ENCODE measurements at regions not wholly inside any gene's neighbourhood (a gene's known extent, or its start where the extent isn't known, plus 50 kb on each side); places are given as distances from the start of the nearest gene placed in this dataset.

- Histone ChIP-seq H3K4me1 (ENCODE audit: low read length) (no peaks in the 10 kb centered on the region), H3K27ac (ENCODE audit: low read length) (no peak overlapping the region), H2AFZ (ENCODE audit: low read length) (no peak overlapping the region), H3K9ac (ENCODE audit: low read length) (no peak overlapping the region), H3K79me2 (ENCODE audit: low read length) (no peaks in the 10 kb centered on the region), H3K27me3 (replicated peaks; ENCODE audit: insufficient read depth, low read length) (no peaks in the 10 kb centered on the region), H3K36me3 (replicated peaks; ENCODE audit: insufficient read depth, low read length) (no peaks in the 10 kb centered on the region), H3F3A (ENCODE audit: insufficient read depth, low read length) (no peaks in the 10 kb centered on the region), H3K9me3 (replicated peaks; ENCODE audit: insufficient read depth, low read length) (no peaks in the 10 kb centered on the region), H3K4me3 (ENCODE audit: low read length) (no peak overlapping the region), H3K4me2 (ENCODE audit: low read depth, low read length) (no peak overlapping the region), H4K20me1 (ENCODE audit: insufficient read depth, low read length) (no peaks in the 10 kb centered on the region), H3K9me2 (replicated peaks; ENCODE audit: insufficient read depth, low read length) (no peaks in the 10 kb centered on the region)
- no peak for DNase-seq
- TF ChIP-seq EZH2phosphoT487 (IDR thresholded peaks at IDR 0.05; ENCODE audit: low read length): no peak
Measured at GRCh38 chr5:52199833-52200232, 587.9 kb upstream of the ITGA1 start.

GRCh38 chr5:52202256-52202655 lies 585.5 kb upstream of the ITGA1 start:
- no peaks in the 10 kb centered on the region for H3K36me3 ChIP-seq (replicated peaks; ENCODE audit: insufficient read depth, low read length)
- no peaks in the 10 kb centered on the region for H3F3A ChIP-seq (ENCODE audit: insufficient read depth, low read length)
- no peaks in the 10 kb centered on the region for H3K4me1 ChIP-seq (ENCODE audit: low read length)
- H3K27ac ChIP-seq (ENCODE audit: low read length): no peak overlapping the region
- no peaks in the 10 kb centered on the region for H3K9me2 ChIP-seq (replicated peaks; ENCODE audit: insufficient read depth, low read length)
- H3K9me3 ChIP-seq (replicated peaks; ENCODE audit: insufficient read depth, low read length): no peaks in the 10 kb centered on the region
- H3K27me3 ChIP-seq (replicated peaks; ENCODE audit: insufficient read depth, low read length): no peaks in the 10 kb centered on the region
- DNase-seq: no peak
- no peak overlapping the region for H3K4me2 ChIP-seq (ENCODE audit: low read depth, low read length)
- no peak overlapping the region for H3K4me3 ChIP-seq (ENCODE audit: low read length)
- no peaks in the 10 kb centered on the region for H3K79me2 ChIP-seq (ENCODE audit: low read length)
- H2AFZ ChIP-seq (ENCODE audit: low read length): no peak overlapping the region
- no peak overlapping the region for H3K9ac ChIP-seq (ENCODE audit: low read length)
- TF ChIP-seq EZH2 (optimal IDR thresholded peaks at IDR 0.05; ENCODE audit: low read depth, low read length) (no peak), CTCF (IDR thresholded peaks at IDR 0.05; ENCODE audit: low read length) (no peak), EZH2phosphoT487 (IDR thresholded peaks at IDR 0.05; ENCODE audit: low read length) (no peak)
- H4K20me1 ChIP-seq (ENCODE audit: insufficient read depth, low read length): no peaks in the 10 kb centered on the region

GRCh38 chr5:52204310-52204709 lies 583.4 kb upstream of the ITGA1 start:
- no peak for DNase-seq

More at GRCh38 chr5:52204310-52204709, 583.4 kb upstream of the ITGA1 start:
- Histone ChIP-seq H3K4me1 (ENCODE audit: low read length) (no peaks in the 10 kb centered on the region), H4K20me1 (ENCODE audit: insufficient read depth, low read length) (no peaks in the 10 kb centered on the region), H3K9ac (ENCODE audit: low read length) (no peak overlapping the region), H3K4me2 (ENCODE audit: low read depth, low read length) (no peak overlapping the region), H3K36me3 (replicated peaks; ENCODE audit: insufficient read depth, low read length) (no peaks in the 10 kb centered on the region), H3F3A (ENCODE audit: insufficient read depth, low read length) (no peaks in the 10 kb centered on the region), H3K4me3 (ENCODE audit: low read length) (no peak overlapping the region), H3K9me3 (replicated peaks; ENCODE audit: insufficient read depth, low read length) (no peaks in the 10 kb centered on the region), H3K9me2 (replicated peaks; ENCODE audit: insufficient read depth, low read length) (no peaks in the 10 kb centered on the region), H3K27me3 (replicated peaks; ENCODE audit: insufficient read depth, low read length) (no peaks in the 10 kb centered on the region), H2AFZ (ENCODE audit: low read length) (no peak overlapping the region), H3K27ac (ENCODE audit: low read length) (no peak overlapping the region), H3K79me2 (ENCODE audit: low read length) (no peaks in the 10 kb centered on the region)
- TF ChIP-seq CTCF (IDR thresholded peaks at IDR 0.05; ENCODE audit: low read length) (no peak), EZH2 (optimal IDR thresholded peaks at IDR 0.05; ENCODE audit: low read depth, low read length) (no peak), EZH2phosphoT487 (IDR thresholded peaks at IDR 0.05; ENCODE audit: low read length) (no peak)

All from MM.1S (cell line).